Tibial nerve (tissue), 4 donors: ENCODE measurements at regions not wholly inside any gene's neighbourhood (a gene's known extent, or its start where the extent isn't known, plus 50 kb on each side); places are given as distances from the start of the nearest gene placed in this dataset.

Experiments used
- CTCF ChIP-seq, 5 experiments: fragments of 200-600 bp in 3 of 5; fragments of 450-650 bp in 2 of 5; sonication (generic) in 3 of 5; IDR thresholded peaks; one replicate each; pipeline ENCODE4 v1.5.1; 2016 to 2019; ENCODE audit warnings: antibody characterized with exemption in 5 of 5, mild to moderate bottlenecking in 3 of 5, moderate library complexity in 2 of 5
- EP300 ChIP-seq, 2 donors: sonication (generic); formaldehyde crosslinking; IDR thresholded peaks; one replicate each; pipeline ENCODE4 v1.6.1; 2017; ENCODE audit warnings: antibody characterized with exemption in 2 of 2, mild to moderate bottlenecking in 1 of 2
- POLR2A ChIP-seq, 2 donors: fragments of 450-650 bp; IDR thresholded peaks; one replicate each; pipeline ENCODE4 v1.6.1; 2017; ENCODE audit warnings: antibody characterized with exemption in 2 of 2, mild to moderate bottlenecking in 2 of 2, moderate library complexity in 2 of 2

GRCh38 chr18:34314847-34315246 is 90.1 kb upstream of the NOL4 start:
- TF ChIP-seq CTCF (IDR thresholded peaks at IDR 0.05) = no peak
- TF ChIP-seq EP300 (IDR thresholded peaks at IDR 0.05) = no peak
- TF ChIP-seq POLR2A (IDR thresholded peaks at IDR 0.05) = no peak
